ENCODE measurements at regions not wholly inside any gene's neighbourhood (a gene's known extent, or its start where the extent isn't known, plus 50 kb on each side); places are given as distances from the start of the nearest gene placed in this dataset.
"Not testable (repeated sequence)": the region's sequence is repeated elsewhere in the genome, so short reads cannot be mapped to it uniquely, and the experiment has no call there.

- TF ChIP-seq CTCF (IDR thresholded peaks at IDR 0.05; ENCODE audit: insufficient read depth, low read length, poor library complexity, severe bottlenecking) (no peak), EZH2phosphoT487 (conservative IDR thresholded peaks at IDR 0.05; ENCODE audit: low read length) (no peak)
- H3K27me3 ChIP-seq (ENCODE audit: low read length) = no peaks in the 10 kb centered on the region
- no peak overlapping the region for H3K27ac ChIP-seq (ENCODE audit: low read depth, low read length)
- H4K20me1 ChIP-seq (ENCODE audit: low read depth, low read length) = no peaks in the 10 kb centered on the region
- no peak overlapping the region for H3K4me2 ChIP-seq (ENCODE audit: low read depth, low read length, poor library complexity, severe bottlenecking)
- H3K9me2 ChIP-seq (replicated peaks; ENCODE audit: insufficient read depth, low read length) = no peaks in the 10 kb centered on the region
- no peaks in the 10 kb centered on the region for H3K79me2 ChIP-seq (ENCODE audit: insufficient read depth, low read length)
- H3K9me3 ChIP-seq (ENCODE audit: insufficient read depth, low read length) = no peaks in the 10 kb centered on the region
- no peak overlapping the region for H3K9ac ChIP-seq (ENCODE audit: low read length)
- no peak overlapping the region for H3K4me3 ChIP-seq (ENCODE audit: insufficient read depth, low read length, poor library complexity, severe bottlenecking)
- H3F3A ChIP-seq (ENCODE audit: insufficient read depth) = no peaks in the 10 kb centered on the region
- no peak overlapping the region for H2AFZ ChIP-seq (ENCODE audit: low read depth, low read length, severe bottlenecking)
- no peaks in the 10 kb centered on the region for H3K36me3 ChIP-seq (ENCODE audit: low read length)
These were observed 133.4 kb downstream of the NDFIP2 start for GRCh38 chr13:79614250-79614918.

GRCh38 chr13:79612604-79613003, 131.6 kb downstream of the NDFIP2 start:
- no peak for TF ChIP-seq CTCF (IDR thresholded peaks at IDR 0.05; ENCODE audit: insufficient read depth, low read length, poor library complexity, severe bottlenecking)
- no peak for TF ChIP-seq EZH2phosphoT487 (conservative IDR thresholded peaks at IDR 0.05; ENCODE audit: low read length)
- Histone ChIP-seq H3K9ac (ENCODE audit: low read length) (no peak overlapping the region), H3K4me3 (ENCODE audit: insufficient read depth, low read length, poor library complexity, severe bottlenecking) (no peak overlapping the region), H3K79me2 (ENCODE audit: insufficient read depth, low read length) (no peaks in the 10 kb centered on the region), H3K36me3 (ENCODE audit: low read length) (no peaks in the 10 kb centered on the region), H3K27ac (ENCODE audit: low read depth, low read length) (no peak overlapping the region), H3K9me3 (ENCODE audit: insufficient read depth, low read length) (no peaks in the 10 kb centered on the region), H3F3A (ENCODE audit: insufficient read depth) (no peaks in the 10 kb centered on the region), H3K27me3 (ENCODE audit: low read length) (no peaks in the 10 kb centered on the region), H3K4me2 (ENCODE audit: low read depth, low read length, poor library complexity, severe bottlenecking) (no peak overlapping the region), H4K20me1 (ENCODE audit: low read depth, low read length) (no peaks in the 10 kb centered on the region), H2AFZ (ENCODE audit: low read depth, low read length, severe bottlenecking) (no peak overlapping the region), H3K9me2 (replicated peaks; ENCODE audit: insufficient read depth, low read length) (no peaks in the 10 kb centered on the region)

DNA sequence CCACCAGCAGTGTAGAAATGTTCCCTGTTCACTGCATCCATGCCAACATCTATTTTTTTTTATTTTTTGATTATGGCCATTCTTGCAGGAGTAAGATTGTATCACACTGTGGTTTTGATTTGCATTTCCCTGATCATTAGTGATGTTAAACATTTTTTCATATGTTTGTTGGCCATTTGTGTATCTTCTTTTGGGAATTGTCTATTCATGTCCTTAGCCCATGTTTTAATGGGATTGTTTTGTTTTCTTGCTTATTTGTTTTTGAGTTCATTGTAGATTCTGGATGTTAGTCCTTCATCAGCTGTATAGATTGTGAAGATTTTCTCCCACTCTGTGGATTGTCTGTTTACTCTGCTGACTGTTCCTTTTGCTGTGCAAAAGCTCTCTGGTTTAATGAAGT, 126.9 kb downstream of the NDFIP2 start:
- H3K27ac ChIP-seq (ENCODE audit: low read depth, low read length); H3K4me3 ChIP-seq (ENCODE audit: insufficient read depth, low read length, poor library complexity, severe bottlenecking); H3K79me2 ChIP-seq (ENCODE audit: insufficient read depth, low read length); H3K27me3 ChIP-seq (ENCODE audit: low read length); H3K36me3 ChIP-seq (ENCODE audit: low read length); H2AFZ ChIP-seq (ENCODE audit: low read depth, low read length, severe bottlenecking); H3K4me2 ChIP-seq (ENCODE audit: low read depth, low read length, poor library complexity, severe bottlenecking); H3F3A ChIP-seq (ENCODE audit: insufficient read depth); H3K9me3 ChIP-seq (ENCODE audit: insufficient read depth, low read length); H4K20me1 ChIP-seq (ENCODE audit: low read depth, low read length); H3K9ac ChIP-seq (ENCODE audit: low read length); H3K9me2 ChIP-seq (replicated peaks; ENCODE audit: insufficient read depth, low read length): not testable (repeated sequence)

Measured in SU-DHL-6 (cell line).